Bronchial epithelial cell (primary cell): ENCODE measurements at regions not wholly inside any gene's neighbourhood (a gene's known extent, or its start where the extent isn't known, plus 50 kb on each side); places are given as distances from the start of the nearest gene placed in this dataset.

Experiments used
- DNase-seq: peaks from one replicate; pipeline ENCODE4 v3.0.0-alpha.2; 2010; ENCODE audit warnings: low read depth
- FAIRE-seq: peaks from 2 replicates; lab custom pipeline; 2011; peaks lifted over from hg19 to GRCh38; lab: Jason Lieb, UNC
- H3K27me3 ChIP-seq: 2 replicates; pipeline ENCODE4 v1.5.1; 2011; ENCODE audit warnings: low read length; ENCODE audit not compliant: control insufficient read depth, insufficient read depth
- H3K36me3 ChIP-seq: 2 replicates; pipeline ENCODE4 v1.5.1; 2011; ENCODE audit warnings: low read length; ENCODE audit not compliant: control insufficient read depth, insufficient read depth
- H3K4me3 ChIP-seq: 2 replicates; pipeline ENCODE4 v1.5.1; 2011; ENCODE audit warnings: mild to moderate bottlenecking, low read depth, low read length, control low read depth
- TF ChIP-seq, protein P1 (sequence below): IDR thresholded peaks from 2 replicates; pipeline ENCODE4 v1.5.1; 2011; ENCODE audit warnings: mild to moderate bottlenecking, moderate library complexity, low read length, control low read depth, inconsistent platforms; ENCODE audit not compliant: insufficient read depth, severe bottlenecking

DNA sequence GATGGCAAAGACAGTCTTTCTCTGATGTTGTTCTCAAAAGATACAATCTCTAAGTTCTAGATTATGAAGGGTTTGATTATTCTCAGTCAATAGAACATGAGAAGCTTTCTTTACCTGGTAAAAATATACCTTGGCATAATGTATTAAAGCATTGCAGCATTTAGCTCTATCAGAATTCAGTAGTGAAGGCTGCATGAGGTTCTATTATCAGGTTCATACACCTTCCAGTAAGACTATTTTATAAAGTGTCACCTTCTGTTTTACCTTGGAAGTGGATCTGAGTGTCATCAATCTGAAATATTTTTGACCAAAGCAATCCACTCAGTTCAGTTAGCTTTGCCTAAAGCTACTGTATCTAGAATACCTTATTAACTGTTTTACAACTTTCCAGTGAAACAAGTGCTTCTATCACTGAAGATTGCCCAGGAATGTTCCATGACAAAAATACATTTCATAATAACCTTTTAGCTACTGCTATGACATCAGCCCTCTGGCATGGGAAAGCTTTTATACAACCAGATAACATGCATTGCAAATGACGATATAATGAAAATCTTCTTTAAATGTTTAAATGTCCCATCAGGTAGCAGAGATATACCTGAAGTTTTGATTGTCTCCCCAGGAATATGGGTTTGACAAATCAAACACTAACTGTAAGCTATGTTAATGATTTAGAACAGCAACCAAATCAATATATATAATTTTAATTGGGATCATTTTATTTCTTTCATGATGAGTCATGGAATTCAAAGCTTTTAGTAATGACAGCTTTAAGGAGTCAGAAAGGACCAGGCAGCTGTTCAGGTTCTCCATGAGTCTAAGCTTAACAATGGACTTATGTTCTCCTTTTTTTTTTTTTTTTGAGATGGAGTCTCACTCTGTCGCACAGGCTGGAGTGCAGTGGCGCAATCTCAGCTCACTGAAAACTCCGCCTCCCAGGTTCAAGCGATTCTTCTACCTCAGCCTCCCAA lies 72.2 kb downstream of the UFM1 start:
- TF ChIP-seq, protein P1, sequence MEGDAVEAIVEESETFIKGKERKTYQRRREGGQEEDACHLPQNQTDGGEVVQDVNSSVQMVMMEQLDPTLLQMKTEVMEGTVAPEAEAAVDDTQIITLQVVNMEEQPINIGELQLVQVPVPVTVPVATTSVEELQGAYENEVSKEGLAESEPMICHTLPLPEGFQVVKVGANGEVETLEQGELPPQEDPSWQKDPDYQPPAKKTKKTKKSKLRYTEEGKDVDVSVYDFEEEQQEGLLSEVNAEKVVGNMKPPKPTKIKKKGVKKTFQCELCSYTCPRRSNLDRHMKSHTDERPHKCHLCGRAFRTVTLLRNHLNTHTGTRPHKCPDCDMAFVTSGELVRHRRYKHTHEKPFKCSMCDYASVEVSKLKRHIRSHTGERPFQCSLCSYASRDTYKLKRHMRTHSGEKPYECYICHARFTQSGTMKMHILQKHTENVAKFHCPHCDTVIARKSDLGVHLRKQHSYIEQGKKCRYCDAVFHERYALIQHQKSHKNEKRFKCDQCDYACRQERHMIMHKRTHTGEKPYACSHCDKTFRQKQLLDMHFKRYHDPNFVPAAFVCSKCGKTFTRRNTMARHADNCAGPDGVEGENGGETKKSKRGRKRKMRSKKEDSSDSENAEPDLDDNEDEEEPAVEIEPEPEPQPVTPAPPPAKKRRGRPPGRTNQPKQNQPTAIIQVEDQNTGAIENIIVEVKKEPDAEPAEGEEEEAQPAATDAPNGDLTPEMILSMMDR = no peak
- FAIRE-seq (no peak), DNase-seq (no peak)
- no peaks in the 10 kb centered on the region for H3K27me3 ChIP-seq
- no peaks in the 10 kb centered on the region for H3K36me3 ChIP-seq
- no peak overlapping the region for H3K4me3 ChIP-seq

DNA sequence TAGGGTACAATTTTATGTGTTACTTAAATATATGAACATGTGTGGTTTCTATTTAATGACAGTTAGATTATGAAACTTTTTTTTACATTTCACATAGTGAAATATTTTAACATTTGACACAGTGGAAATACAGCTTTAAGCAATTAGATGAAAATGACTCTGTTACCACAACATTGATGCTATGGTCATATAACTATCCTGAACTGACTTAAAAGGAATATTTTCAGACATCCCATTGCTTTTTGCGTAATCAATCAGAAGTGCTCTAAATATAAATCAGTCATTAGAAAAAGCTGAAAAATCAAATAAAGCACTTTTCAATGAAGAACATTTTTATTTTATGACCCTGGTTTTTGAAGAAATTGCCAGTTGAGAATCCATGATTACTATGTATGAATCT lies 80.3 kb downstream of the UFM1 start:
- FAIRE-seq = no peak
- H3K36me3 ChIP-seq = no peaks in the 10 kb centered on the region
- no peaks in the 10 kb centered on the region for H3K27me3 ChIP-seq
- no peak overlapping the region for H3K4me3 ChIP-seq
- DNase-seq = no peak
- TF ChIP-seq, protein P1 = no peak

DNA sequence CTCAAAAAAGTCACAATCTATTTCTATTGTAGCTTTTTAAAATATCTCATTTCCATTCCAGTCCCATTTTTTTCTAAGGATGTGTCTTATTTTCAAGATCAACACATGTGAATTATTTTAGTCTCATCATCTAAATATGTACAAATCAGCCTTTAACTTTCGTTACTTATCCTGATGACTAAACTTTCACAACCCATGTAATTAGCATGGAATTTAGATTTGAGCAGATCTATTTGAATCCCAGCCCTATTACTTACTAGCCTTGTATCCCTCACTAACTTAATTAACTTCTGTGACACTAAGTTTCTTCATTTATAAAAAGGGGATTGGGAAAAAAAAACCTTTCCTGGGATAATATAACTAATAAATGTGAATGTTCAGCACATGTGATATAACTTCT lies 81.1 kb downstream of the UFM1 start:
- no peaks in the 10 kb centered on the region for H3K27me3 ChIP-seq
- H3K36me3 ChIP-seq = no peaks in the 10 kb centered on the region
- FAIRE-seq (no peak), DNase-seq (peak; percentile 4)
- H3K4me3 ChIP-seq = no peak overlapping the region
- TF ChIP-seq, protein P1 = no peak

DNA sequence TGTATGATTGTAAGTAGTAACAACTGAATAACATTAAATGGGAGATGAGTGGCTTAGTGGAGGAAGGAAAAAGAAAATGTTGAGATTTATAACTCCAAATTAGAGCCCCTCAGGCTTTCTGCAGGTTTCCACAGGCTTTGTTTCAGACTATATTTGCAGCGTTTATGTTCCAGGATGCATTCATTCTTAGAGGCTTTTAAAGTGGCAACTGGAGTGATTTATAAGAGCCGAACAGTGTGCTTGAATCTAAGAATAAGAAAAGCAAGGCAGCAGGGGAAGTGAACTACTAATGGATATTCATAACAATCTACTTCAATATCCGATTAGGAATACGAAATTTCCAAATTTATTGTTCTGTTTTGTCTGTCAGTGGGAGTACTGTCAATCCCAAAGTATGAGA lies 91.0 kb downstream of the UFM1 start:
- FAIRE-seq = no peak
- no peaks in the 10 kb centered on the region for H3K36me3 ChIP-seq
- TF ChIP-seq, protein P1 = no peak
- DNase-seq = no peak
- H3K4me3 ChIP-seq = no peak overlapping the region
- H3K27me3 ChIP-seq = no peaks in the 10 kb centered on the region

DNA sequence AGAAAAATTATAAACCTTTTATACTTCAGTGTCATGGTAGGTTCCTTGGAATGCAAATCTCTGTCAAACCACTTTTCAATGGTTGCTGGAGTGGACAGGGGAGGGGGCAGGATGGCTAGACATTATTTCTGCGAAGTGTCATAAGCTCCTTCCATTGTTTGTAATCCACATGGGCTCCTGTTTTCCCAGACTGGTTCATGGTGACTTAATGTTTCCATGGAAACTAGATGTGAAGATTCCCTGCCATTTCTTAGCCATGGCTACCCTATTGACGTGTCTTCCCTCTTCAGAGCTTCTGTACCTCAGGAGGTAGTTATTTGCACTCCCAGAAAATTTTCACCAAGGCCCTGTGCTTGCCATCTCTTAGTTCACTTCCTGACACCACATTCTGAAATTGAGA lies 95.3 kb downstream of the UFM1 start:
- Histone ChIP-seq H3K4me3 (no peak overlapping the region), H3K27me3 (no peaks in the 10 kb centered on the region), H3K36me3 (no peaks in the 10 kb centered on the region)
- no peak for FAIRE-seq
- TF ChIP-seq, protein P1 = no peak
- no peak for DNase-seq

DNA sequence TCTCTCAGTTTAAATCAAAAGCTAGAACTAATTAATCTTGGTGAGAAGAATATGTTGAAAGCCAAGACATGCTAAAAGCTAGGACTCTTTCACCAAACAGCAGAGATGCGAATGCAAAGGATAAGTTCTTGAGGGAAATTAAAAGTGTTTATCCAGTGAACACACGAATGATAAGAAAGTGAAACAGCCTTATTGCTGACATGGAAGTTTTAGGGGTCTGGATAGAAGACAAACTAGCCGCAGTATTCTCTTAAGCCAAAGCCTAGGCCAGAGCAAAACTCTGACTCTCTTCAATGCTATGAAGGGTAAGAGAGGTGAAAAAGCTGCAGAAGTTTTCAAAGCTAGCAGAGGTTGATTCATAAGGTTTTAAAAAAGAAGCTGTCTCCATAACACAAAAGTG lies 103.0 kb downstream of the UFM1 start:
- no peak for FAIRE-seq
- H3K36me3 ChIP-seq = no peaks in the 10 kb centered on the region
- no peak overlapping the region for H3K4me3 ChIP-seq
- TF ChIP-seq, protein P1 = no peak
- H3K27me3 ChIP-seq = no peaks in the 10 kb centered on the region
- no peak for DNase-seq
